Neural cell (in vitro differentiated cells): ENCODE measurements at regions not wholly inside any gene's neighbourhood (a gene's known extent, or its start where the extent isn't known, plus 50 kb on each side); places are given as distances from the start of the nearest gene placed in this dataset.

Source experiments
- H2AFZ ChIP-seq: fragments of 200-600, 300-800 bp; sonication (generic), shearing (Covaris generic); 2 replicates; pipeline ENCODE4 v1.6.0; 2014; ENCODE audit warnings: low read depth, mild to moderate bottlenecking, antibody characterized with exemption, low read length, moderate library complexity
- H3F3A ChIP-seq: fragments of 200-600 bp; shearing (Covaris generic); 2 replicates; pipeline ENCODE4 v1.6.1; 2016; ENCODE audit warnings: mild to moderate bottlenecking, moderate library complexity, mixed read lengths, antibody characterized with exemption, low read length; ENCODE audit not compliant: insufficient read depth, poor library complexity, severe bottlenecking
- H3K27ac ChIP-seq: fragments of 200-600, 300-800 bp; sonication (generic), shearing (Covaris generic); 2 replicates; pipeline ENCODE4 v1.5.1; 2014; ENCODE audit warnings: mild to moderate bottlenecking, low read length, moderate library complexity
- H3K27me3 ChIP-seq: fragments of 300-800, 200-600 bp; sonication (generic), shearing (Covaris generic); 2 replicates; pipeline ENCODE4 v1.6.0; 2014; ENCODE audit warnings: mild to moderate bottlenecking, low read depth, low read length, moderate library complexity; ENCODE audit not compliant: insufficient read depth
- H3K36me3 ChIP-seq: fragments of 300-800, 200-600 bp; sonication (generic), shearing (Covaris generic); 2 replicates; pipeline ENCODE4 v1.5.1; 2014; ENCODE audit warnings: mild to moderate bottlenecking, antibody characterized with exemption, low read length, moderate library complexity; ENCODE audit not compliant: insufficient read depth
- H3K4me2 ChIP-seq: fragments of 300-800, 200-600 bp; sonication (generic), shearing (Covaris generic); 2 replicates; pipeline ENCODE4 v1.6.0; 2014; ENCODE audit warnings: mild to moderate bottlenecking, low read length
- H3K4me3 ChIP-seq: fragments of 300-800, 200-600 bp; sonication (generic), shearing (Covaris generic); 2 replicates; pipeline ENCODE4 v1.5.1; 2014; ENCODE audit warnings: mild to moderate bottlenecking, low read length, moderate library complexity
- H3K79me2 ChIP-seq: fragments of 200-600 bp; shearing (Covaris generic); replicated peaks from 2 replicates; pipeline ENCODE4 v1.6.0; 2014; ENCODE audit warnings: mild to moderate bottlenecking, low read length, moderate library complexity; ENCODE audit not compliant: insufficient read depth
- H3K9ac ChIP-seq: fragments of 300-800, 200-600 bp; sonication (generic), shearing (Covaris generic); 2 replicates; pipeline ENCODE4 v1.6.1; 2016; ENCODE audit warnings: mild to moderate bottlenecking, low read length, mixed read lengths
- H3K9me2 ChIP-seq: fragments of 200-600 bp; shearing (Covaris generic); 2 replicates; pipeline ENCODE4 v1.6.1; 2016; ENCODE audit warnings: mild to moderate bottlenecking, low read length, mixed read lengths; ENCODE audit not compliant: insufficient read depth
- H3K9me3 ChIP-seq: fragments of 200-600, 300-800 bp; sonication (generic), shearing (Covaris generic); 2 replicates; pipeline ENCODE4 v1.6.1; 2016; ENCODE audit warnings: mild to moderate bottlenecking, mixed run types, low read length, moderate library complexity, mixed read lengths
- H4K20me1 ChIP-seq: fragments of 200-600 bp; shearing (Covaris generic); 2 replicates; pipeline ENCODE4 v1.6.1; 2016; ENCODE audit warnings: mild to moderate bottlenecking, mixed run types; ENCODE audit not compliant: insufficient read depth
- EP300 ChIP-seq: fragments of 450-650 bp; conservative IDR thresholded peaks from 2 replicates; pipeline ENCODE4 v1.6.1; 2014; ENCODE audit warnings: antibody characterized with exemption, mild to moderate bottlenecking, moderate library complexity; ENCODE audit not compliant: poor library complexity, severe bottlenecking
- EZH2 ChIP-seq: fragments of 200-600, 300-800 bp; shearing (Covaris generic), sonication (generic); IDR thresholded peaks from 2 replicates; pipeline ENCODE4 v1.6.1; 2014; ENCODE audit warnings: antibody characterized with exemption, low read length, borderline replicate concordance, mild to moderate bottlenecking; ENCODE audit not compliant: insufficient read depth, poor library complexity, severe bottlenecking
- MXI1 ChIP-seq: fragments of 450-650 bp; conservative IDR thresholded peaks from 2 replicates; pipeline ENCODE4 v1.6.1; 2014; ENCODE audit warnings: antibody characterized with exemption, mild to moderate bottlenecking; ENCODE audit not compliant: poor library complexity, severe bottlenecking
- POLR2AphosphoS5 ChIP-seq: IDR thresholded peaks from 2 replicates; pipeline ENCODE4 v1.6.1; 2012
- RAD21 ChIP-seq: fragments of 450-650 bp; conservative IDR thresholded peaks from 2 replicates; pipeline ENCODE4 v1.6.1; 2014; ENCODE audit warnings: antibody characterized with exemption, mild to moderate bottlenecking, moderate library complexity
- SMC3 ChIP-seq: fragments of 450-650 bp; conservative IDR thresholded peaks from 2 replicates; pipeline ENCODE4 v1.6.1; 2014; ENCODE audit warnings: antibody characterized with exemption, mild to moderate bottlenecking, moderate library complexity; ENCODE audit not compliant: poor library complexity
- TAF1 ChIP-seq: IDR thresholded peaks from 2 replicates; pipeline ENCODE4 v1.6.1; 2012; ENCODE audit warnings: low read depth
- TF ChIP-seq, protein P1 (sequence below): fragments of 450-650 bp; IDR thresholded peaks from 2 replicates; pipeline ENCODE4 v1.5.1; 2014; ENCODE audit warnings: antibody characterized with exemption, mild to moderate bottlenecking, moderate library complexity; ENCODE audit not compliant: poor library complexity, severe bottlenecking
- TF ChIP-seq, protein P2 (sequence below): IDR thresholded peaks from 2 replicates; pipeline ENCODE4 v1.6.1; 2012; ENCODE audit warnings: borderline replicate concordance

GRCh38 chr11:71080239-71081097 is 171.9 kb downstream of the SHANK2 start:
- Histone ChIP-seq H3K36me3 (no peaks in the 10 kb centered on the region), H3K4me2 (no peak overlapping the region), H2AFZ (no peak overlapping the region), H3K79me2 (no peaks in the 10 kb centered on the region), H3K27ac (no peak overlapping the region), H3K9ac (no peak overlapping the region), H4K20me1 (no peaks in the 10 kb centered on the region), H3K27me3 (no peaks in the 10 kb centered on the region), H3F3A (no peaks in the 10 kb centered on the region), H3K4me3 (no peak overlapping the region), H3K9me2 (no peaks in the 10 kb centered on the region), H3K9me3 (peaks cover 3% of the 10 kb centered on the region)
- TF ChIP-seq MXI1 = no peak
- peak; percentile 83 for TF ChIP-seq RAD21
- TF ChIP-seq, protein P1, sequence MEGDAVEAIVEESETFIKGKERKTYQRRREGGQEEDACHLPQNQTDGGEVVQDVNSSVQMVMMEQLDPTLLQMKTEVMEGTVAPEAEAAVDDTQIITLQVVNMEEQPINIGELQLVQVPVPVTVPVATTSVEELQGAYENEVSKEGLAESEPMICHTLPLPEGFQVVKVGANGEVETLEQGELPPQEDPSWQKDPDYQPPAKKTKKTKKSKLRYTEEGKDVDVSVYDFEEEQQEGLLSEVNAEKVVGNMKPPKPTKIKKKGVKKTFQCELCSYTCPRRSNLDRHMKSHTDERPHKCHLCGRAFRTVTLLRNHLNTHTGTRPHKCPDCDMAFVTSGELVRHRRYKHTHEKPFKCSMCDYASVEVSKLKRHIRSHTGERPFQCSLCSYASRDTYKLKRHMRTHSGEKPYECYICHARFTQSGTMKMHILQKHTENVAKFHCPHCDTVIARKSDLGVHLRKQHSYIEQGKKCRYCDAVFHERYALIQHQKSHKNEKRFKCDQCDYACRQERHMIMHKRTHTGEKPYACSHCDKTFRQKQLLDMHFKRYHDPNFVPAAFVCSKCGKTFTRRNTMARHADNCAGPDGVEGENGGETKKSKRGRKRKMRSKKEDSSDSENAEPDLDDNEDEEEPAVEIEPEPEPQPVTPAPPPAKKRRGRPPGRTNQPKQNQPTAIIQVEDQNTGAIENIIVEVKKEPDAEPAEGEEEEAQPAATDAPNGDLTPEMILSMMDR = peak; percentile 87
- peak; percentile 89 for TF ChIP-seq SMC3
- no peak for TF ChIP-seq POLR2AphosphoS5

DNA sequence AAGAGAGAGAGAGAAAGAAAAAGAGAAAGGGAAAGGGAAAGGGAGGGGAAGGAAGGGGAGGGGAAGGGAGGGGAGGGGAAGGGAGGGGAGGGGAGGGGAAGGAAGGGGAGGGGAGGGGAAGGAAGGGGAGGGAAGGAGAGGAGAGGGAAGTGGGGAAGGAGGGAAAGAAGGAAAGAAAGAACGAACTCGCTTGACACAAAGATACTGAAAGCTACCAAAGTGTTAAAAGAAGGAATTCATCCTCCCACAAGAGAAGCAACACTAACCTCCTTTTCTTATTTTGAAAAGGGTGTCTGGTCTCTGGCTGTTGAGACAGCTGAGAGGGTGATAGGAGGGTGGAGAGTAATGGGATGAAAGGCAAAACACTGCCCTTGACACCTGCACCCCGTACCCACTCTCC is 172.6 kb downstream of the SHANK2 start:
- no peak overlapping the region for H2AFZ ChIP-seq
- H3K4me2 ChIP-seq = no peak overlapping the region
- peaks cover 3% of the 10 kb centered on the region for H3K9me3 ChIP-seq
- no peaks in the 10 kb centered on the region for H3F3A ChIP-seq
- H3K4me3 ChIP-seq = no peak overlapping the region
- H3K27ac ChIP-seq = no peak overlapping the region
- TF ChIP-seq RAD21 (no peak), EP300 (no peak), EZH2 (no peak), SMC3 (no peak)
- TF ChIP-seq, protein P1 = no peak
- H3K27me3 ChIP-seq = no peaks in the 10 kb centered on the region
- no peaks in the 10 kb centered on the region for H3K9me2 ChIP-seq
- H3K9ac ChIP-seq = no peak overlapping the region
- H4K20me1 ChIP-seq = no peaks in the 10 kb centered on the region
- no peaks in the 10 kb centered on the region for H3K36me3 ChIP-seq
- no peaks in the 10 kb centered on the region for H3K79me2 ChIP-seq

- peaks cover 3% of the 10 kb centered on the region for H3K9me3 ChIP-seq
- no peaks in the 10 kb centered on the region for H3F3A ChIP-seq
- no peak overlapping the region for H3K4me2 ChIP-seq
- no peak overlapping the region for H2AFZ ChIP-seq
- TF ChIP-seq EZH2 = no peak
- TF ChIP-seq TAF1 = no peak
- no peak for TF ChIP-seq MXI1
- no peak for TF ChIP-seq POLR2AphosphoS5
- TF ChIP-seq, protein P2, sequence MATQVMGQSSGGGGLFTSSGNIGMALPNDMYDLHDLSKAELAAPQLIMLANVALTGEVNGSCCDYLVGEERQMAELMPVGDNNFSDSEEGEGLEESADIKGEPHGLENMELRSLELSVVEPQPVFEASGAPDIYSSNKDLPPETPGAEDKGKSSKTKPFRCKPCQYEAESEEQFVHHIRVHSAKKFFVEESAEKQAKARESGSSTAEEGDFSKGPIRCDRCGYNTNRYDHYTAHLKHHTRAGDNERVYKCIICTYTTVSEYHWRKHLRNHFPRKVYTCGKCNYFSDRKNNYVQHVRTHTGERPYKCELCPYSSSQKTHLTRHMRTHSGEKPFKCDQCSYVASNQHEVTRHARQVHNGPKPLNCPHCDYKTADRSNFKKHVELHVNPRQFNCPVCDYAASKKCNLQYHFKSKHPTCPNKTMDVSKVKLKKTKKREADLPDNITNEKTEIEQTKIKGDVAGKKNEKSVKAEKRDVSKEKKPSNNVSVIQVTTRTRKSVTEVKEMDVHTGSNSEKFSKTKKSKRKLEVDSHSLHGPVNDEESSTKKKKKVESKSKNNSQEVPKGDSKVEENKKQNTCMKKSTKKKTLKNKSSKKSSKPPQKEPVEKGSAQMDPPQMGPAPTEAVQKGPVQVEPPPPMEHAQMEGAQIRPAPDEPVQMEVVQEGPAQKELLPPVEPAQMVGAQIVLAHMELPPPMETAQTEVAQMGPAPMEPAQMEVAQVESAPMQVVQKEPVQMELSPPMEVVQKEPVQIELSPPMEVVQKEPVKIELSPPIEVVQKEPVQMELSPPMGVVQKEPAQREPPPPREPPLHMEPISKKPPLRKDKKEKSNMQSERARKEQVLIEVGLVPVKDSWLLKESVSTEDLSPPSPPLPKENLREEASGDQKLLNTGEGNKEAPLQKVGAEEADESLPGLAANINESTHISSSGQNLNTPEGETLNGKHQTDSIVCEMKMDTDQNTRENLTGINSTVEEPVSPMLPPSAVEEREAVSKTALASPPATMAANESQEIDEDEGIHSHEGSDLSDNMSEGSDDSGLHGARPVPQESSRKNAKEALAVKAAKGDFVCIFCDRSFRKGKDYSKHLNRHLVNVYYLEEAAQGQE = no peak
- no peak overlapping the region for H3K4me3 ChIP-seq
- H3K27ac ChIP-seq = no peak overlapping the region
- H3K36me3 ChIP-seq = no peaks in the 10 kb centered on the region
- H3K9me2 ChIP-seq = no peaks in the 10 kb centered on the region
- H4K20me1 ChIP-seq = no peaks in the 10 kb centered on the region
- H3K79me2 ChIP-seq = no peaks in the 10 kb centered on the region
- no peak overlapping the region for H3K9ac ChIP-seq
- H3K27me3 ChIP-seq = no peaks in the 10 kb centered on the region
Measured at GRCh38 chr11:71078482-71078881, 173.9 kb downstream of the SHANK2 start.
